NCI-H1436 treated with DMSO at 0.1 percent for 48 hours (cell line): ENCODE measurements at regions not wholly inside any gene's neighbourhood (a gene's known extent, or its start where the extent isn't known, plus 50 kb on each side); places are given as distances from the start of the nearest gene placed in this dataset.

Experiments
- DNase-seq: peaks from one replicate; lab custom pipeline; 2025; lab: John Stamatoyannopoulos, UW

DNA sequence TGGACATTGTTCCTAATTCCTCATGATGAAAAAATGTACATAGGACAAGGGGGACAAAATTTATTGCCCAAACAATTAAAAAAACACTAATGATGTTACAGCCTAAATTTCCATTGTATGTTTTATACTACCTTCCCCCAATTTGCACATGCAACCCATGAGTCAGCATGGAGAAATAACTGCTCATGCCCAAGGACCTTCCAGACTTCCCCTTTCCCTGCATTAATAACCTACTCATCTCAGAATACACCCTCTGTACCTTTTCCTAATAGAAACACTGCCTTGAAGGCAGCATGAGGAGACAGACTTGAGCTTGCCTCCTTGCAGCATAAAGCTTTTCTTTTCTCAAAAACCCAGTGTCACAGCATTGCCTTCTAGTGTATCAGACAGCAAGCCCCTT, 2402.8 kb downstream of the TP53TG3F start:
- DNase-seq = no peak

- no peak for DNase-seq
Observed at GRCh38 chr16:35868630-35869029, 2409.2 kb downstream of the TP53TG3F start.

GRCh38 chr16:35873472-35873871, 2414.1 kb downstream of the TP53TG3F start:
- DNase-seq = no peak

DNA sequence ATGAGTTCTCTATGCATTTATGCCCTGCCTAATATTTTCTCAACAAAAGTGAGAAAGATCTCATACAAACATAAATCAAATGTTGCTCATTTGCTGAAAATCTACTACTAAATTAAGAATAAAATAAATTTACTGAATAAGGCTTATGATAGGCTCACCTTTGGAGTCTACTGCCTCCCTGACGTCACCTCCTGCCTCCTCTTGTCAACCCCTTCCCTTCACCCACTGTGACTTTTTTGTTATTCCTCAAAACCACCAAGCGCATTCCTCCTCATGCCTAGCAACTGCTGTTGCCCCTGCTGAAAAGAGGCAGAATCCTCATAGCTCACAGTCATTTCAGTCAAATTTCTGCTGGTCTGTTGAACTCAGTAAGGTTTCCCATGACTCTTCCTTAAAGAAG, 2422.2 kb downstream of the TP53TG3F start:
- no peak for DNase-seq

DNA sequence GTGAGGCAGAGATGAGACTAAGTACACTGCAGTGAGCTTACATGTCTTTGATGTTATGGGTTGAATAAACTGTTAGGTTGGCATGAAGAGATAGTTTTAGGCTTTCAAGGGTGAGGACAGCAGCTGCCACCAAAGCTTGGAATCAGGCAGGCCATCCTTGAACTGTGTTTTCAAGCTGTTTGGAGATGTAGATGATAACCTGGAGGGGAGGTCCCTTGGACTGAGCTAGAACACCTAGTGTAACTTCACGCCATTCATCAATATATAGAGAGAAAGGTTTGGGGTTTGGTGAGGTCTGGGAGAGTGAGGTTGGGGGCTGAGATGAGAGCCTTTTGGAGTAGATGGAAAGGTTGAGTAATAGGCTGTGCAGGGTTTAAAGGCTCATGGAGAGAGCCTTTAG, 2447.0 kb downstream of the TP53TG3F start:
- no peak for DNase-seq

DNA sequence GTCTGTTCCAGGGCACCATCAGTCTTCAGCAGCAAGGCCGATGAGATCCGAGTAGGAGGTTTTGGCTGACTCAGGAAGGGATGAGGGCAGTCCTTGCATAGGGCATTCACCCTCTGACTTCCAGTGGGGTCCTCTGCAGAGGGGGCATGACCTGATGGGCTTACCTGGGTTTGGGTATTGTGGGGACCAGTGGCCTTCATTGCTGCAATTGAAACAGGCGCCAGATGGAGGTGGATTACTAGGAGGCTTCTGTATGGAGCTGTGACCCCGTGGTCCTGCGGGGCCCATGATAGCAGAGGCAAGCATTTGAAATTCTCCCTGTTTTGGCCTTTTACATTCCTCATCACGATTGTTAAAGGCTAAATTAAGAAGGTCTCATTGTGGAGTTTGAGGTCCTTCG, 2448.7 kb downstream of the TP53TG3F start:
- DNase-seq = no peak

DNA sequence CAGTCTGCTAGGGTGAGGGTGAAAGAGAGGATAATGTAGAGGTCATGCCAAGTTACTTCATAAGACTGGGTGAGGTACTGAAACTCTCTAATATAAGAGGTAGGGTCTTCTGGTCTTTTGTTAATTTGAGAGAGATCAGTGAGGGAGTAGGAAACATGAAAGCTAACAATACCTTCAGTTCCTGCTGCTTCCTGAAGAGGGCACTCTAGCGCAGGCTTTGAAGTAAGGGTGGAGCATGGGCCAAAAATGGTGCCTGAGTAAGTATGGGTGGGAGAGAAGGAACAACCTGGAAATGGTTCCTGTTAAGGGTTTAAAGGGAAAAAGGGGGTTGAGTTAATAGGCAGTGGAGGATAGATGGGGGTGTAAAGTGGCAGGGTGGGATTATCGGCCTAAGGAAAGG, 2449.5 kb downstream of the TP53TG3F start:
- DNase-seq = no peak

DNA sequence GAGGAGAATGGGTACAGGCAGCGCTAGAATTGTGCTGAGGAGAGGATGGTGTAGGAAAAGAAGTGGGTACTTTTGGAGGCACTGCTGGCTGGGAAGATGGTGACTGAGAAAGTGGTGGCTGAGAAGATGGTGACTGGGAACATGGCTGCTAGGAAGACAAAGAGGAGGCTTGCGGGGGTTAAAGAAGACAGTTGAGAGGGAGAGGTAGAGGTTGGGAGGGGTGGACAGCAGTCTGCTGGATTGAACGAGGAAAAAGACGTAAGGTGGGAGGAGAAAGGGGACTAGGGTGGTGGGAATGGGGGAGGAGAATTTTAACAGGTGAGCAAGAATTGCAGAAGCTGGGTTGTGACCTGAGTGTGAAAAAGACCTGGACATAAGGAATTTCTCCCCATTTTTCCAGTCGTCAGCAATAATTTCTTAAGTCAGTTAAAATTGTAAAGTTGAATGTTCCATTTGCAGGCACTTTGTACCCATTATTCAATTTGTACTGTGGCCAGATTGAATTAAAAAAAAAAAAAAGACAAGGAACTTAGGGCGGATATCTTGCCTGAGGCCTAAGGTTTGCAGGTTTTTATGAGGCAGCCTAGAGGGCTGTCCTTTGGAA, 2450.0 kb downstream of the TP53TG3F start:
- no peak for DNase-seq

- DNase-seq = no peak
Observed at GRCh38 chr16:35910409-35910808, 2451.0 kb downstream of the TP53TG3F start.

DNA sequence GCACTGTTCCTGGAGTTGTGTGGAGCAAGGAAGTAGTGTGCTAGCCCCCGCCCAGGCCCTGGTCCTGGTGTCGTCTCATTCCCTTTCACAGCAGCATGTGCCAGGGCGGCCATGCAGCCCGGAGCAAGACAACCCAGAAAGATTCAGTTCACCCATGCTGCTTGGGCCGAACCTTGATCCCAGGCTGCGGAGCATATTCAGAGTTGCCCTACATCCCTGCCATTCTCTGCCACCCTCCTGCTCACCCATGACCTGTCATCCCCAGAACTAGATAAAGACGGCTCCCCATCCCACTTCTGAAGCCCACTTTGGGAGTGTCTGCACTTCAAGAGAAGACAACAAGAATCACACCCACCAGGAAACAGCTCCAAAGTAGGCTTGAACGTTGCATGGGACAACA, 2452.5 kb downstream of the TP53TG3F start:
- DNase-seq = no peak

DNA sequence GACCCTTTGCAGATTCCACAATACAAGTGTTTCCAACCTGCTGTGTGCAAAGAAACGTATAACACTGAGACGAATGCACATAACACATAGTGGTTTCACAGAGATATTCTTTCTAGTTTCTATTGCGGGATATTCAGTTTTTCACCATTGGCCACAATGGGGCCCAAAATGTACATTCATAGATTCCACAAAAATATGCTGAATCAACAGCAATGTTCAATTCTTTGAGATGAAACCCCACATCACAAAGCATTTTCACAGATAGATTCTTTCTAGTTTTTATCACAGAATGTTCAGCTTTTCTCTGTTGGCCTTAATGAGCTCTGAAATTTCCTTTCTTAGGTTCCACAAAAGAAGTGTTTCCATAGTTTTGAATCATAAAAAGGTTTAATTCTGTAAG, 2472.3 kb downstream of the TP53TG3F start:
- DNase-seq = no peak
